Putamen (tissue), 1 donor: ENCODE measurements at regions not wholly inside any gene's neighbourhood (a gene's known extent, or its start where the extent isn't known, plus 50 kb on each side); places are given as distances from the start of the nearest gene placed in this dataset.
"Not testable (repeated sequence)": the region's sequence is repeated elsewhere in the genome, so short reads cannot be mapped to it uniquely, and the experiment has no call there.

Experiments
- DNase-seq: peaks from one replicate; pipeline ENCODE4 v3.0.0-alpha.2; 2016; ENCODE audit warnings: low spot score

DNA sequence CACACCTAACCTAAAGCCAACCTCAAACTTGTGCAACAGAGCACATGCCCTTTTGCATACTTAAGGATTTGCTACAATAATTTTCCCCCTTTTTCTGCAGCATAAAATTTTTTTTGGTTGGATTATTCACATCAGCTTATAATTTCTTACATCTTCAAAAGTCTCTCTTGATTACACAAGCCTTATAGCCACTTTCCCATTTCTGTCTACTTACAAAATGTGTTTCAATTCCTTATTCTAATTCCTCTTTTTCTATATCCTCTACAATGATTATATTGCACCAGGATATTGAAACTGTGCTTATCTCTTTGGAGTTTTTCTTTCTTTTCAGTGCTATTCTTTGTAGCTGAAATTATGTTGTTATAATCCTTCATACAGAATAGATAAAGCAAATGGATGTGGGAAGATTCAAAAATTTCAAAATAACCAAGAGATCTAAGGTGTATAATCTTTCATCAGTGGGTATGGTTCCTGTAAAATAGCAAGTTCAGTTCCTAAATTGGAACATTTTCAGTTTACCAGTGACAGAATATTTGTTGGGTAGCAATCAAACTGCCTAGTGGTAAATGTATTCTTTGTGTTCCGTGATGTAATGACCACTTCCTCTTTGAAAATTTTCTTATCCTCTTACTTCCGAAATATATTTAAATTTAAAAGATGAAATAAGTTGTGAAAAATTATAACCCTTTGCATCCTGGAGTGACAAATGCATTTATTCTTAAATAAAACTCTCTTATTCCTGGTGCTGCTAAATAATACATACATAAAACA is 386.8 kb upstream of the CHD1 start:
- DNase-seq = no peak

DNA sequence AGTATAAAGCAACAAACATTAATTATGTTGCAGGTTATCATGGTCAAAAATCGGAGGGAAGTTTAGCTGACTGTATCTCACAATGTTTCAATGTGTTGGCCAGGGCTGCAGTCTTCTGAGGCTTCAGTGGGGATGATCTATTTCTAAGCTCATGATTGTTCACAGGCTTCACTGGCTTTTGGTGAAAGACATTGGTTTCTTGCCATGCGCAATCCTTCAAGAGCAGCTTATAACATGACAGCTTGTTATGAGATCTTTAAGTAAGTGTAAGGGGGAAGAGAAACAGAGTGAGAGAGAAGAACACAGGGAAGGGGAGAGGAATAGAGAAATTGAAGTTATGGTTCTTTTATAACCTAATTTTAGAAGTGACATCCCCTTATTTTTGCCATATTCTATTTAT is 385.9 kb upstream of the CHD1 start:
- DNase-seq = no peak

DNA sequence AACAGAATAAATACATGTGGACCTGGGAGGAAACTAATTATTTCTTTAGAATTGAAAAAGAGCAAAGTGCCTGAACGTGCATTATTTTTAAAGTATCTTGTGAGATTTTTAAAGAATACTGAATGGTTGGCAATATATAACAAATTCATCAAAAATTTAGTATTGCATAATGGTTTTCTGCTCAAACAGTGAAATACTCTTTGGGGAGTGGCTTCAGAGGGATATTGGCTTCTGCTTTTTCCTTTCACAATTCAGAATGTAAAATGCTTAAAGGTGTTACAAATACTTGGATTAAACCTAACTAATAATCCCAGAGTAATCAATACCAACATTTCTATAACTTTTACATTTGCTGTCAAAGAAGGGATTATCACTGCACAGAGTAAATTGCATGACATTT is 379.3 kb upstream of the CHD1 start:
- DNase-seq = no peak

DNA sequence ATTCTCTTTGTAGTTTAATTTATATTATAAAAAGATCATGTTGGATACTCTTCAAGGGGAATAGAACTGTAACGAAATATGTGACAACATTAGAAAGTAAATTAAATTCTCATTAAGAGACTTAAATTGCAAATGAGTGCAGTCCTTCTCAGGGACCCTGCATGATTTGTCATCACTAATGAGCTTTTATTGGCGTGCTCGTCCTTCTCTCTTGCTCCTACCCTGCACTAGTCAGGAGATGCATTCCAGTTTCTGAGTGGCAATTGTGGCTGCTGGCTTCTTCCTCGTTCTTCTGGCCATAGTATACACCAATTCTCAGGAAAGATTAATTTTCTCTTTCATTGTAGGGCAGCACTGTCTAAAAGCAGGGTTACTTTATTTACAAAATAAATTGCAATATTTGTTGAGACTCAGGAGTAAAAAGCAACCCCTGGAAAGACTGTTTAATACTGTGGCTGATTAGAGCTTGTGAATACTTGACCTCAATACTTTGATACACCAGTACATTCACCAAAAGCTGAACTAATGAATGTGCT is 376.3 kb upstream of the CHD1 start:
- DNase-seq = no peak

DNA sequence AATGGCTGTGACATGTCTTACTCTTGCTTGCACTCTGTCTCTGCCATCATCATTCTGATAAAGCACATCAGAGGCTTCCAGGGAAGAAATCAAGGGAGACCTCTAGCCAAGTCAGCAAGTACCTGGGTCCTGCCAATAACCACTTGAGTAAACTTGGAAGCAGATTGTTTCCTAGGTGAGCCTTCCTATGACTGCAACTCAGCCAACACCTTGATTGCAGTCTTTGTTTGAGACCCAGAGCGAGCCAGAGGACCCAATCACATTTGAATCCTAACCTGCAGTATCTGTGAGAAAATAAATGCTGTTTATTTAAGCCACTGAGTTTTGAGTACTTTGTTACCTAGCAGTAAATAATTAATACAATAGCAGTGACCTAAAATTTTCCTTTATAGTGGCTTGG is 356.8 kb upstream of the CHD1 start:
- DNase-seq = no peak

DNA sequence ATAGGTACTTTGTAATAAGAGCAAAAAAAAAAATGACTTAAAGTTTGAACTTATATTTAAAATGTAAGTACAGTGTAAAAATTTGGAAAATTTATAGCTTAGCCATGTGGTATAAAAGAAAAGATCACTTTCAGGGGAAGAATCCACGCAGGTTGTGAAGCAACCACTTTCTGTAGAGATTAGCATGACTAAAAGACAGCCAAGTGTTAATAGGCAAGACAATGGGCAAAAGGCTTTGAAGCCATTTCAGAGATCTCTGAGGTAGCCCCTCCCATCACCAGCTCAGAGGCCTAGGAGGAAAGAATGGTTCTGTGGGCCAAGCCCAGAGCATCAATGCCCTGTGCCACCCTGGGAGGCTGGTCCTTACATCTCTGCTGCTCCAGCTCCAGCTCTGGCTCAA is 346.3 kb upstream of the CHD1 start:
- DNase-seq = no peak

DNA sequence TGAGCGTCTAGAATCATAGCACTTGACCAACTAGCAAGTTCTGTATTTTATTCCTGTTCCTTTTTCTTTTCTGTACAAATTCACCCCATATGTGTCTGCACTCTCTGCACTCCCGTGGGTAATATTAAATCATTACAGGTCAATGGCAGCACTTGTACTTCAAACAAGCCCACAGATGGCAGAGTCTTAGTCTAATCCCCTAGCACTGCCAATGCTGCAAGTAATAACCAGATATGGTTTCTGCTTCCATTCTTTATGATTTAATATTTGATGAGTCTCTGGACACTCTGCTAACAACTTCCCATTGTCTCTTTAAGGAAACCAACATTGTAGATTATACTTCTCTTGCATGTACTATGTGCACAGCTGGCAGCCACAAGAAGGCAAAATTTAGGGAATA is 343.8 kb upstream of the CHD1 start:
- no peak for DNase-seq

DNA sequence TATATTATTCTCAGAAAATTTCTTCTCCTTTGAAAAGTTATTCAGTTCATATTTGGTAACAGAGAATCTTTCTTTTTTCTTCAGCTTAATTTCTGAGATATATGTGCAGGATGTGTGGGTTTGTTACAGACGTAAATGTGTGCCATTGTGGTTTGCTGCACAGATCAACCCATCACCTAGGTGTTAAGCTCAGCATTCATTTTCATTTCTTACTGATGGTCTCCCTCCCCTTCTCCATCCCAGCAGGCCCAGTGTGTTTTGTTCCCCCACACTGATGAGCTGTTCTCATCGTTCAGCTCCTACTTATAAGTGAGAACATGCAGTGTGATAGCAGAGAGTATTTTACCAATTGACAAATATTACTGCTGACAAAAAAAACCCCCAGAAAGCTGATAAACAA is 330.0 kb upstream of the CHD1 start:
- no peak for DNase-seq

DNA sequence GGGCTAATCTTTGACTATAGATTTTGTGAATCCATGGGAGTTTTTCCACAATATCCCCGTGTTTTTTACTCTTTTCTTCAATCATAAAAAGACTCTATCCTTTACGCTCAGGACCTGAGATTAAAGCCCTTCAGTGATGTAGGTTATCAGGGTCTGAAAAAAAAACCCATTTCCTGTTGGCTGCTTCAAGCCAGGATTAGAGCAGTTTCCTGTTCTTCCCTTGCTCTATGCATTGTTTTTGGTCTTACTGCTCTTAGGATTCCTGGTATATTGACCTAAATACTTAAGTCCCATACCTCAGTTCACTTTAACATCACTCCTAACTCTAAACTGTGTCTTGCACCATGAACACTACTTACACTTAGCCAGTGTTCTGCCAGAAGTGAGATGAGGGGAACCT is 319.3 kb upstream of the CHD1 start:
- DNase-seq = no peak

DNA sequence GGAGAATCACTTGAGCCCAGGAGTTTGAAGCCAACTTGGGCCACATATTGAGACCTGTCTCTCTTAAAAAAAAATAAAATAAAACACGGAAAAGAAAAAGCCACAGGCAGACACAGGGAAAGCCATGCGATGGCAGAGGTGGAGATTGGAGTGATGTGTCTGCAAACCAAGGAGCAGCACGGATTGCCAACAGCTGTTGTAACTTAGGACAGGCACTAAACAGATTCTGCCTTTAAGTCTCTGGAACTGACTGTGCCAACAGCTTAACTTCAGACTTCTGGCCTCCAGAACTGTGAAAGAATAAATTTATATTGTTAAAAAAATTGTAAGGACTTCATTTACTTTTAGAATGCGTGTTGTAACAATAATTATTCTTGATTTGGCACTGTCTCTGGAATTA is 318.5 kb upstream of the CHD1 start:
- no peak for DNase-seq

DNA sequence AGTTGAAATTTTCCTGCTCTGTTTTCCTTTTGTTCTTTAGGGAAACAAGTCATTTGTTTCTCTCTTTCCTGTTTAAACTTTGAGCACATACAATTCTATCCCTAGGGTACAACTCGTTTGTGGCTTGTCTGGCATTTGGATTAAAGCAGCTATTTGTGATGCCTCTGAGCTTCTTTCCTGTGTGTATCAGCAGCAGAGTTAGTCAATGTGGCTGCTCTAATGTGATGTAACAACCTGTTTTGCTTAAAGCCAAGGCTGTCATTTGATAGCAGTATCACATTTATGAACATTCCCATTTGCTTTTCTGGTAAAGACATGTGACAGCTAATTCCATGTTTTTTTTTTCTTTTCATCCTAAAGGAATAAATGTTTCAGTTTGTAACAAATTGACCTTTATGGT is 314.3 kb upstream of the CHD1 start:
- no peak for DNase-seq

DNA sequence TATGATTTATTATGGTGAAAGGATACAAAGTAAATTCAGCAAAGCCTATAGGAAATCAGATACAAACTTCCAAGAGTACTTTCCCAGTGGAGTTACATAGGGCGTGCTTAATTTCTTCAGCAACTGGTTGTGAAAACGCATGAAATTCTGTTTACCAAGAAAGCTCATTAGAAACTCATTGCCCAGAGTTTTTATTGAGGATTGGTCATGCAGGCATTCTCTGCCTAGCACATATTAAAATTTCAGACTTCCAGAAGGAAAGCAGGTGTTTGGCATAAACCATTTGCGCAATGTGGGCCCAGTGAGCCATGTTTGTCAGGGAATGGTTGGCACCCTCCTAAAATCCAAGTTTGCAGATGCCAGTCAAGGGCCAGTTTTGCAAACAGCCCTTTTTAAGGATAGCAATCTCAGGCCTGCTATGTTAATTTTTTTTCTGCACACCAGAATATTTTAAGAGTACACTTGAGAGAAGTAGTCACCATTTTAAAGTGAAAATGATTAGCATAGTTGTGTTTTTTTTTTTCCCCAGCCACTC is 311.1 kb upstream of the CHD1 start:
- no peak for DNase-seq

DNA sequence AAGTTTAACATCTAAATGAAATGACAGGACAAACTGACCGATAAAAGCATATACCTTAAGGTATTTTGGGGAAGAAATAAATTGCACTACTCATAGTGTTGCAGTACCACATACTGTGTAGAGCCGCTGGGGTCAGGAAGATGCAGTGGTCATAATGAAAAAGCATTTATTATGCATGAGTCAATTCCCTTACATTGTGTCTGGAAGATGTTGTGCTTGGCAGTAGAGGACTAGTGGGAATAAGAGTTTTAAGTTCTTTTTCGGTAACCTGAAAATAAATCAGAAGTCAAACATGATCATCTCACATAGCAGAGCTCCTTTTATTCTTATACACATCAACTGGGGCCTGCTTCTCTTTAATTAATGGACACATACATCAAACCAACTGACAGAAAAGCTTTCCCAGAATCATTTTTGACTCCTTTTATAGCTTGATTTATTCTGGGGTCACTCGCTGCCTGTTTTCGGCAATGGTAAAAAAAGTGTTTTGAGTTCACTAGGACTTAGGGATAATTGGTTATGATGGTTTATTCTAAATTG is 262.5 kb upstream of the CHD1 start:
- DNase-seq = no peak

DNA sequence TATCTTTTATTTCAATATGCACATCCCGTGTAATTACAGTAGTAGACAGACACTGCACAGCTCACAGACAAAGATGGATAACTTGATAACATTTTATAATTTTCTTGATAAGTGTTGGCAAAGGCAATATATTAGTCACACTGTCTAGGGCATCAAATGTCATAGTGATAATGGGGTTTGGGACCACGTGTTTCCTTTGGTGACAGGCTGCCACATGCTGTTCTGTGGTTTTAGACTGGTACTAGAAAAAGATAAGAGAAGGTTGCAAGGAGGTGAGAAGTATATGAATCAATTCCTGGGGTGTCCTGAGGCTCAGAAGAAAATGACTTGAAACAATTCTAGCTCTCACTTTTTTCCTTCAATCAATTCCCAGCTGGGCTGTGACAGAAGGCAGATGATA is 258.8 kb upstream of the CHD1 start:
- no peak for DNase-seq

DNA sequence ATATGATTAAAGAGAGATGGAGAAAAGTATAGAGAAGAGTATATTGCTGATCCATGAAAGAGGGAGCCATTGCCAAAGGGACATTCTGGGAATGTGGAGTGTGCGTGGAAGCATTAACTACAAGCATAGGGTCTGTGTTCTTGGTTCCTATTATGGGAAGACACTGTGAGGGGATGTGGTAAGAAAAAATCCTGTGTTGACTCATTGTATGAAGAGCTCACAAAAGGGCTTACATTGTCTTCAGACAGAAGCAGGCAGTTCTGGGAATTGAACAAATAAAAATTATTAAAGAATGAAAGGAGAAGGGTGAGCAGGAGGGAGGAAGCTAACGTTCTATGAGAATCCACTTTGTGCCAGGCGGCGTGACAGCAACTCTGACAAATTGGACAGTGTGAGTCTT is 250.4 kb upstream of the CHD1 start:
- DNase-seq = no peak

DNA sequence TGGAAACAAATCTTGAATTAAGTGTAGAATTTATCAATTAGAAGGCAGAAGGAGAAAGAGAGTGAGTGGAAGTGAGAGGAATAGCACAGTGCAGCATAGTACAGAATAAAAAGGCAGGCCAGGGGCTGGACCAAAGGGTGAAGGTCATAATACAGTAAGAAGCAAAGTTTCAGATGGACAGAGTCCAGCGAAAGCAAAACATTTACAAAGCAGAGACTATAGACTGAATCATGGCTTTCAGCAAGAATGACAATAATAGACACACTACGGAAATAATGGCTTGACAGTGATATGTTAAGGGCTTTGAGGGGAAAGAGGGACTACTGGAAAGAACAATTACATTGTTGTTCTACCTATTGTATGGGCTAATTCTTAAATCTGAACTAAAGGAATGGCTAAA is 249.0 kb upstream of the CHD1 start:
- no peak for DNase-seq

DNA sequence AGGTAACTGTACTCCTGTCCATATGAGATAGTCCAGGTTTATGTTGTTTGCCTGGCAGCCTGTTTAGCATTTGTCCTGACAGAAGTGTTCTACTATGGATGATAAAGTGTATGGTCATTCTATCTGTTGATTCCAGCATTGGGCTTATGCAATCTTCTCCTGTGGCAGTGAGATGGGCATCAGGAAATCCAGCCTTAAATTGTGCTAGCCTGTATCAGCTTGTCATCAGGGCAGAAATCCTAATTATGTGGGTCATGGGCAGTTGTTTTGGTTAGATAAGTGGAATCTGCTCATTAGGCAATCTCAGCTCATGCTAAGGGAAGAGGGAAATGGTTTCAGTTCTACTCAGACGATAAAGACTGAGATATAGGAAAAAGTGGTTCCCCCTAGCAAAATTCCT is 247.4 kb upstream of the CHD1 start:
- DNase-seq = no peak

DNA sequence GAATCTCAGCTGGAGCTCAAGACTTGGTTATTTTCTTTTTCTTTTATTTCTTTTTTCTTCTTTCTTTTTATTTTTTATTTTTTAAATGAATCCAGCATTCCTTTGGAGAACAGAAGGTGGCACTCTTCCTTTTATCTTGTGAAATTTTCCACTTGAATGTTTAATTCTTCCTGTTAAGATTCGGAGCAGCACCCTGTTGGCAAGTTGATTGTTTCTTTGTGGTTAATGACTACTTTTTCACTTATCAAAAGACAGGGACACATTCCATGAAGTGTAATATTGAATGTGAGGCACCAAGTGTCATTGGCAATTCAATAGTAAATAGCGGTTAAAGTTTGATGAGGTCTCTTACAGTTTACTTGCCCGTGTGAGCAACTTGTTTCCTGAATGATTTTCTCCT is 240.5 kb upstream of the CHD1 start:
- no peak for DNase-seq

DNA sequence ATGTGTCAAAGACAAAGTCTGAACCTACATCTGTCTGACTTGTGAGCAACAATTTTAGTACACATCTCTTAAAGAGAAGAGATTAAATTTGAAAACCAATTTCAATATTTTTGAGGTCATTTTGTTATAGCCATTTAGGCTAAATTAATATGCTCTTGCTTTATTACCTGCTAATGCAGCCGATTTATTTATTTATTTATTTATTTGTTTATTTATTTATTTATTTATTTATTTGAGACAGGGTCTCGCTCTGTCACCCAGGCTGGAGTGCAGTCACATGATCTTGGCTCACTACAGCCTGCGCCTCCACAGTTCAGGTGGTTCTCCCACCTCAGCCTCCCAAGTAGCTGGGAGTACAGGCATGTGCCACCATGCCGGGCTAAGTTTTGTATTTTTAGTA is 232.7 kb upstream of the CHD1 start:
- DNase-seq = not testable (repeated sequence)

DNA sequence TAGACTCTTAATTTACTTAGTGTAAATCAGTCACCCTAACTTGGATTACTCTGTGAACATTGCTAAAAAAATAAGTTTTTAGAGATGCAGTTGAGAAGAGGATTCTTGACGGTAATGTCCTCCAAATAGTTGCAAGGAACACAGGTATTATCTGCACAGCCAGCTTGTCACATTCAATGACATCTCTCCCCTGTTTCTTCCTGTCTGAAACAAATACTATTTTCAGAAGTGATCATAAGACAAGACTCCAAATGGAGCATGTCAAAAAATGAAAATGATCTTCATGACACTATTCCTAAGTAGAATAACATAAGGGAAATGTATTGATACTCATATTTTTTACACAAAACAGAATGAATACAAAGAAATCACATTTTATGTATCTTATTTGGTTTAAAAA is 227.9 kb upstream of the CHD1 start:
- DNase-seq = no peak

DNA sequence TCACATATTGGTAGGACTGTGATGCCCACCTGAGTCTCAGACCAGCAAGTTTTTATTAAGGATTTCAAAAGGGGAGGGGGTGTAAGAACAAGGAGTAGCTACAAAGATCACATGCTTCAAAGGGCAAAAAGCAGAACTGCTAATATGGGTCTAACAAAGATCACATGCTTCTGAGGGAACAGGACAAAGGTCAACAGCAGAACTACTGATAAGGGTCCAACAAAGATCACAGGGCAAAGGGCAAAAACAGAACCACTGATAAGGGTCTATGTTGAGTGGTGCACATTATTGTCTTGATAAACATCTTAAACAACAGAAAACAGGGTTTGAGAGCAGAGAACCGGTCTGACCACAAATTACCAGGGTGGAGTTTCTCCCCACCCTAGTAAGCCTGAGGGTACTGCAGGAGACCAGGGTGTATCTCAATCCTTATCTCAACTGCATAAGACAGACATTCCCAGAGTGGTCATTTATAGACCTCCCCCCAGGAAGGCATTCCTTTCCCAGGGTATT is 214.5 kb upstream of the CHD1 start:
- DNase-seq = not testable (repeated sequence)

DNA sequence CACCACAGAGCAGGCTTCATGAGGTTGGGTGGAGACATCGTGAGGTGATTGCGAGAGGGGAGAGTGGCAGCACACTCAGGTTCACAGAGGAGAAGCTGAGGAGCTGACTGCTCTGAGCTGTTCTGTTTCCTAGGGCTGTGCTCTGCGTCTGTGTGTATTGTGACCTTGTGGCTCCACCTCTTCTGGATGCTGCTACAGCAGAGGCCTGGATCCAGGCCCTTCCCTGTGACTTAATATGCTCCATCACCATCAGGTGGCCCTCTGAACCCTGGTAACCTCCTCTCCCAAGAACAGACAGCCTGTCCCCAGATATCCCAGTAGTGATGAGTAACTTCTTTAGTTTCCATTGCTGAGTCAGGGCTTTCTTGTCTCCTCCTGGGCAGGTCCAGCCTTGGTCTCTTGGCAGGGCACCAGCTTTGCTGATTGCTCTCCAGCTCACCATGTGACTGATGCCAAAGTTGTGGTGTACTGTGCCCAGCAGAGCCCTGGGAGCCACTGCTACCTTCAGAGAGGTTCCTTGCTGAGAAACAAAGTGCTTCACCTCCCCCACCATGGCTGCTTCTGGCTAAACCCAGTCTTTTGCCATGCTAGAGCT is 212.8 kb upstream of the CHD1 start:
- no peak for DNase-seq

DNA sequence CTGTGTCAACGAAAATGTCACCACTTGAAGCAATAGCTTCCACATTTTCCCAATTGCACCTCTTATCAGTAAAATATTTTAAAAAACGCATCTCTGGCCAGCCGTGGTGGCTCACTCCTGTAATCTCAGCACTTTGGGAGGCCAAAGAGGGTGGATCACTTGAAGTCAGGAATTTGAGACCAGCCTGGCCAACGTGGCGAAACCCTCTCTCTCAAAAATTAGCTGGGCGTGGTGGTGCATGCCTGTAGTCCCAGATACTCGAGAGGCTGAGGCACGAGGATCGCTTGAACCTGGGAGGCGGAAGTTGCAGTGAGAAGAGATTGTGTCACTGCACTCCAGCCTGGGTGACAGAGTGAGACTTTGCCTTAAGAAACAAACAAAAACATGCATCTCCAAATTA is 210.1 kb upstream of the CHD1 start:
- DNase-seq = no peak
